GM21528 (cell line): ENCODE measurements at regions not wholly inside any gene's neighbourhood (a gene's known extent, or its start where the extent isn't known, plus 50 kb on each side); places are given as distances from the start of the nearest gene placed in this dataset.
"Not testable (repeated sequence)": the region's sequence is repeated elsewhere in the genome, so short reads cannot be mapped to it uniquely, and the experiment has no call there.

ENCODE experiments used
- ATAC-seq: cut with Tn5 transposase; IDR thresholded peaks from one replicate; pipeline ENCODE4 v1.9.1; 2021; ENCODE audit warnings: mild to moderate bottlenecking, moderate library complexity; ENCODE audit not compliant: unreplicated experiment, low FRiP score

GRCh38 chr5:112566251-112566650 is 147.2 kb upstream of the EPB41L4A start:
- ATAC-seq, result no peak

GRCh38 chr5:112569596-112569995 is 150.5 kb upstream of the EPB41L4A start:
- no peak for ATAC-seq

GRCh38 chr5:112570708-112571444 is 151.8 kb upstream of the EPB41L4A start:
- no peak for ATAC-seq

- ATAC-seq, result no peak
Measured at GRCh38 chr5:112573441-112573840, 154.4 kb upstream of the EPB41L4A start.

GRCh38 chr5:112574536-112574935 is 155.5 kb upstream of the EPB41L4A start:
- ATAC-seq, result no peak

- no peak for ATAC-seq
Measured at GRCh38 chr5:112576298-112576925, 157.3 kb upstream of the EPB41L4A start.

- ATAC-seq, result no peak
Measured at GRCh38 chr5:112579599-112580170, 158.0 kb upstream of the APC start.

GRCh38 chr5:112581811-112582320 is 155.8 kb upstream of the APC start:
- ATAC-seq, result no peak

GRCh38 chr5:112583166-112583565 is 154.5 kb upstream of the APC start:
- ATAC-seq, result no peak

- no peak for ATAC-seq
Measured at GRCh38 chr5:112584781-112585180, 152.9 kb upstream of the APC start.

GRCh38 chr5:112586596-112587062 is 151.1 kb upstream of the APC start:
- ATAC-seq, result no peak

GRCh38 chr5:112590858-112591257 is 146.8 kb upstream of the APC start:
- not testable (repeated sequence) for ATAC-seq

GRCh38 chr5:112594095-112594850 is 143.4 kb upstream of the APC start:
- no peak for ATAC-seq

- ATAC-seq, result no peak
Measured at GRCh38 chr5:112594941-112595340, 142.7 kb upstream of the APC start.

- no peak for ATAC-seq
Measured at GRCh38 chr5:112597831-112598230, 139.9 kb upstream of the APC start.

GRCh38 chr5:112600510-112600909 is 137.2 kb upstream of the APC start:
- ATAC-seq, result not testable (repeated sequence)

GRCh38 chr5:112604732-112605630 is 132.7 kb upstream of the APC start:
- no peak for ATAC-seq

GRCh38 chr5:112608975-112609374 is 128.7 kb upstream of the APC start:
- ATAC-seq, result no peak

GRCh38 chr5:112612663-112613062 is 125.0 kb upstream of the APC start:
- ATAC-seq, result no peak

GRCh38 chr5:112614285-112614684 is 123.4 kb upstream of the APC start:
- ATAC-seq, result no peak
